CMK (cell line): ENCODE measurements at regions not wholly inside any gene's neighbourhood (a gene's known extent, or its start where the extent isn't known, plus 50 kb on each side); places are given as distances from the start of the nearest gene placed in this dataset.
"Not testable (repeated sequence)": the region's sequence is repeated elsewhere in the genome, so short reads cannot be mapped to it uniquely, and the experiment has no call there.

ENCODE experiments used
- DNase-seq: peaks from one replicate; pipeline ENCODE4 v3.0.0-alpha.2; 2010; ENCODE audit warnings: low read depth

GRCh38 chr16:86889054-86889366 lies 310.7 kb downstream of the FOXL1 start:
- DNase-seq = not testable (repeated sequence)

DNA sequence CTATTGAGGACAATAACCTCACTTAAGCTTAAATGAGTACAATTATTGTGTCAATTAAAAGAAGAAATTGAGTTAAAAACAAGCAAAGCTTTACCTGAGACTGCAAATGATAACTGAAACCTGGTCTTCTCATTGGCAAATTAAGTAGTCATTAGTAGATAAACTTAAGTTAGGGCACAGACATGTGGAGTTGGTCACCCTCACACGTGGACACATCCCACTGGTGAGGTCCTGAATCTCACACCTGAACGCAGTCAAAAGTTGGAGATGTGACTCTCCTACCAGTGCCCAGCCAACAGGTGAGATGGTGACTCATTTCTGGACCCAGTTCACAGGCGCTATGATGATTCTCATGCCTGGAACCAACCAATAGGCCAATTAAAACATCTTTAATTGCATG lies 311.6 kb downstream of the FOXL1 start:
- DNase-seq = no peak

- no peak for DNase-seq
Observed at GRCh38 chr16:86891121-86891520, 312.8 kb downstream of the FOXL1 start.

DNA sequence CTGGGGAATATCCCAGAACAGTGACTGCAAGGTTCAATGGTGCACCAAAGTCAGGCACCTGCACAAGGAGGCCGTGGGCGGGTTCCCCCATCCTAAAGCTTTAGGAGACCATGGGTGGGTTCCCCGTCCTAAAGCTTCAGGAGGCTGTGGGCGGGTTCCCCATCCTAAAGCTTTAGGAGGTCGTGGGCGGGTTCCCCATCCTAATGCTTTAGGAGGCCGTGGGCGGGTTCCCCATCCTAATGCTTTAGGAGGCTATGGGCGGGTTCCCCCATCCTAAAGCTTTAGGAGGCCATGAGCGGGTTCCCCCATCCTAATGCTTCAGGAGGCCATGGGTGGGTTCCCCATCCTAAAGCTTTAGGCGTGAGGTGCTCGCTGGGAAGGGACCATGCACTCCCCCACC lies 313.3 kb downstream of the FOXL1 start:
- no peak for DNase-seq

GRCh38 chr16:86892509-86892908 lies 314.2 kb downstream of the FOXL1 start:
- DNase-seq = no peak

DNA sequence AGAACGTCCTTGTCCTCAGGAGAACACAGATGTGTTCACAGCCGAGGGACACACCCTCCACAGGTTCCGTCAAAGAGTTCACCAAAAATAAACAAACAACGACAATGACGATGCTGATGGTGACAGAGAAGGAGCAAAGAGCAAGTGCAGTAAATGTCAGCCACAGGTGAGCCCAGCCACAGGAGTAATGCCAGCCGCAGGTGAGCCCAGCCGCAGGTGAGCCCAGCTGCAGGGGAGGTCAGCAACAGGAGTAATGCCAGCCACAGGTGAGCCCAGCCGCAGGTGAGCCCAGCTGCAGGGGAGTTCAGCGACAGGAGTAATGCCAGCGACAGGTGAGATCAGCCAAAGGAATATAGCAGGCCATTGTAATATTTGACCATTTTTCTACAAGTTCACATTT lies 315.2 kb downstream of the FOXL1 start:
- no peak for DNase-seq

- no peak for DNase-seq
Observed at GRCh38 chr16:86894029-86894567, 315.7 kb downstream of the FOXL1 start.

DNA sequence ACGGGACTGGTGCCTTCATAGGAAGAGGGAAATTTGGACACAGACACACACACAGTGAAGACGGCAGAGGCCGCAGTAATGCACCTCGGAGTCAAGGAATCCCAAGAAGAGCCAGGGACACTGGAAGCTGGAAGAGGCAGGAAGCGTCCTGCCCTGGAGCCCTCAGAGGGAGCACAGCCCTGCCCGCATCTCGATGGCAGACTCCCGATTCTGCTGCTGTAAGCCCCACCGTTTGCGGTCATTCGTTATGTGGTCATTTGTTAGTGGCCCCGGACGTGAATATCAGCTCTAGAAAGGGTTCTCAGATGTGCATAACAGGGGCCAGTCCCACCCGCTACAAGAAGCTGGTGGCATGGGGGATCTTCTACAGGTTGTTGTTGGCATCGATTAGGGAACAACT lies 316.6 kb downstream of the FOXL1 start:
- DNase-seq = no peak

- DNase-seq = no peak
Observed at GRCh38 chr16:86895606-86896005, 317.3 kb downstream of the FOXL1 start.

- DNase-seq = no peak
Observed at GRCh38 chr16:86896976-86897375, 318.6 kb downstream of the FOXL1 start.

GRCh38 chr16:86897486-86897885 lies 319.1 kb downstream of the FOXL1 start:
- DNase-seq = no peak

DNA sequence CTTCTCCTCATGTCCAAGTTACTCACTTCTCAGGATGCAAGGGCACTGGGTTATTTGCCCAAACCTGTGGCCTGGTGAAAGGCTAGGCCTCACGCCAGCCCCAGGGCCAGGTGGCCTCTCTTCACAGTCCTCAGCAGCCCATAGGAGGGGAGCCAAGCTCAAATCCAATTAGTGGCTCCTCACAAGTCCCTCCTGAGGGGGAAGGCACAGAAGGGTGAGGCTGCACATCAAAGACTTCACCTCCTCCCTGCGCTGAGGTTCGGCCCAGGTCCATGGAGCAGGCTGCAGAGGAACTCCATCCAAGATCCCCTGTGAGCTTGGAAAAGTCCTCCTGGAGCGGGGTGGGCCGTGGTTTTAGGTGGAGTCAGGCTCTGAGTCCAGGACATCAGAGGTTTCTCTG lies 320.0 kb downstream of the FOXL1 start:
- DNase-seq = no peak

- DNase-seq = no peak
Observed at GRCh38 chr16:86899151-86899550, 320.8 kb downstream of the FOXL1 start.

DNA sequence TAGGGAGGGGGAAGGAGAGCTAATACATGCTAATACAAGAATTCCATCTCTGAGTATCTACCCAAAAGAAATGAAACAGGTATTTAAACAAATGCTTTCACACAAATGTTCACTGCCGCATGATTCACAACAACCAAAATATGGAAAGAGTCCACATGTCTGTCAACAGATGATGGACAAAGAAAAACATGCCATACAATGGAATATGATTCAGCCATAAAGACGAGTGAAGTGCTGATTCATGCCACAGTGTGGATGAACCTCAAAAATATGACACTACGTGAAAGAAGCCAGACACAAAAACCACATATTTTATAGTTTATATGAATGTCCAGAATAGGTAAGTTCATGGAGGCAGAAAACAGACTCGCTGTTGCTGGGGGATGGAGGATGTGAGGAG lies 321.4 kb downstream of the FOXL1 start:
- DNase-seq = no peak

- no peak for DNase-seq
Observed at GRCh38 chr16:86901483-86901882, 323.1 kb downstream of the FOXL1 start.

DNA sequence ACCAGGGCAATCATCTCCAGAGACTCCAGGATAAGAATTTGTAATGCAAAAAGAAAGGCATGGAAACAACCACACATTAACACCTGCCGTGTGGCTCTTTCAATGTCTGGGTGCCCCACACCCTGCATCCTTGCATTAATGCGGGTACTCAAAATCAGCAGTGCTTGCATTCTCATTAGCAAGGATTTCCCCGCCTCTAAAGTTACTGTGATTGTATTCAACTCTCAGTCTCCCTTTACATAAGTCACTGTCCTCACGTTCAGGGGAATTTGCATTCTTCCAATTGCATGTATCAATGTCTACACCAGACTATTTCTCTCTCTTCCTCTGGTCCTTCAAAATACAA lies 324.3 kb downstream of the FOXL1 start:
- DNase-seq = no peak

GRCh38 chr16:86903068-86903467 lies 324.7 kb downstream of the FOXL1 start:
- DNase-seq = no peak

DNA sequence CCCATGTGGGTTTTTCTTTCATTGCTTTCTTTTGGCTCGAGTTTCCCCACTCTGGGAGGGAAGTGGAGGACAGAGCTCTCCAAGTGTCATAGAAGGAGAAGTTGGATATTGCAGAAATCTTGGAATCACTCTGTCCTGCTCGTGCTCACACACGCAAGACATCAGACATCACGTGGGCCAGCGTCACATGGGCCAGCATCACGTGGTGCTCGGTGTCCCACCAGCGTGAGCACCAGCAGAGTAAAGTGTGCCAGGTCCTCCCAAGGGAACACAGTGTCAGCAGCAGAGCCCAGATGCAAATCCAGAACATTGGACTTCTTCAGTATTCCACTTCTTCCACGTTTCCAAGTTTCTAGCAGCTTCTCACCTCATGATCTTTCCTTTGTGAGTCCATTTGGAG lies 327.0 kb downstream of the FOXL1 start:
- no peak for DNase-seq

DNA sequence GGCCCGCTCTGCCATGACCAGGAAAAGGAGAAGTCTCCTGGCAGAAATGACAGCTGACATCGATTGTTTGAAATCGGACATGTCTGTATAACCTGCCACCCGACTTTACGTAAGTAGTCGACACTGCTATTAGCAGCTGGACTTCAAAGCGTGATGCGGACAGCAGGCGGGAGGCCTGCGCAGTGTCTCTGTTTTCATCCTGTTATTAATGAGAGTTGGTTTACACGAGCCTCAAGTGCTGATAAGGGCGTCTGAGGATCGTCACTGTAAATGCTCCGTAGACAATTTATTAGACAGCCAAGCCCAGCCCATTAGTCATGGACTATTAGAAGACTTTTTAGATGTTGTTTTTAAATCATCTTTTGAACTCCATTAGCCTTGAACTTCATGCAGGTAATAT lies 328.3 kb downstream of the FOXL1 start:
- DNase-seq = no peak

DNA sequence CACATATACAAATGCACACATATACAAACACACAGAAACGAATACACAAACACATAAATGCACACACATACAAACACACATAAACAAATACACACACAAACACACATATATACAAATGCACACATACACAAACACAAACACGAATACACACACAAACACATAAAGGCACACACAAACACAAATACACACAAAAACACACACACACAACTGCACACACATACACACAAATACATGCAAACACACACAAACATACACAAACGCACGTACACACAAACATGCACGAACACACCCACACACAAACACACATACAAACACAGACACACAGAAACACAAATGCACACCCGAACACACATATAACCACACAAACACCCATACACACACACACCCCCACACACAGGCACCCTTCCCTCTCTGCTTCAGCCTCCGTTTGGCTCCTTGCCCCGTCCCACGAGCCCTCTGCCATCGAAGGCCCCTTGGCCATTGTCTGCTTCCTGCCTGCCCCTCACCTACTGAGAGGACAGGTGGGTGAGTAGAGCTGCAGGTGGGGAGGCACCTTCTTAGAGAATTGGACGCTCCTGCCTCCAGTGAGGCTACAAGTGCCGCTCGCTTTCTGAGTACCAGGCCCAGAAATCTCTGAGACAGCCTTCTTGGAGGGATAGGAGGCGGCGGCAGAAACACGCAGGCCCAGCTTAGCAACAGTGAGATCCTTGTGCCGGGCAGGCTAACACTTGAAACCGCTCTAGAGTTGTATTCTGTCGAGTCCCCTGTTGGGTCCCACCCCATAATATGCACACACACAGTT lies 331.2 kb downstream of the FOXL1 start:
- DNase-seq = no peak

GRCh38 chr16:86910161-86910769 lies 331.9 kb downstream of the FOXL1 start:
- no peak for DNase-seq

DNA sequence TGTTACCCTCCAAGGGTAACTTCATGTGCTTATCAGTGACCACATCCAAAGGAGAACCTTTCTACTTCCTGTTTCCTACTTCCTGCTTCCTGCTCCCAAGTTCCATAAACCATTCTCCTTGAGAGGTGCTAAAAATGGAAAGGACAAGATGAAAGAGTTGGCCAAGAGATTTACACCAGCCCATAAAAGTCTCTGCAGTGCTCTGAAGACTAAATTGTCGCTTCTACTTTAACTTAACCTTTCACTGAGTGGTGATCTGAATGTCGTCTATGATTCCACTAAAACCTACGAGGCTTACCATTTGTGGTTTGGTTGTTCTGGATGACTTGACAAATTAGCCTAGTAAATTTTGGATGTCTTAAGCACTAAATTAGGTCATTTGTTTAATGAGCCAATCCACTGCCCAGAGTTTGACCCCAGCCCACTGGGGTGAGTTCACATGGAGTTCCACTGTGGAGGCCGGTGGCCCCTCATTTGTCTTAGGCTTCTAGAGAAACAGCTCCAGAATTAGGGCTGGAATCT lies 333.1 kb downstream of the FOXL1 start:
- DNase-seq = no peak

DNA sequence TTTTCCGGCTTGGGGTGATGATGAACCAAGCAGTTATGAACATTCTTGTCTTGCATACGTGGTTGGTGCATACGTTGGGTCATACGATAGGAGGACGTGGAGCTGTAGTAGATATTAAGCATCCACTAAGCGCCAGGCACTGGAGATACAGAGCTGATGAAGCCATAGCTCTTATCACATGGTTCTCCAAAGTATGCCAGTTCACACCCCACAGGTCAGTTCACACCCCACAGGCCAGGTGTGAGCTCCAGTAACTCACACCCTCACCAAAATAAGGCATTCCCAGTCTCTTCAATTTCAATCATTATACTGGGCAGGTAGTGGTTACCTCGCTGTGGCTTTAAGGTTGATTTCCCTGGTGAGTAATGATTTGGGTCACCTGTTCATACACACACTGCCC lies 335.5 kb downstream of the FOXL1 start:
- no peak for DNase-seq
